ENCODE measurements at regions not wholly inside any gene's neighbourhood (a gene's known extent, or its start where the extent isn't known, plus 50 kb on each side); places are given as distances from the start of the nearest gene placed in this dataset.

- no peak for TF ChIP-seq CTCF (IDR thresholded peaks at IDR 0.05)
- no peak for TF ChIP-seq EZH2 (IDR thresholded peaks at IDR 0.05)
- TF ChIP-seq EZH2phosphoT487 (IDR thresholded peaks at IDR 0.05), result no peak
Measured at GRCh38 chrX:45751156-45751555, 550.5 kb upstream of the DIPK2B start.

All from neural progenitor cell (in vitro differentiated cells).